ENCODE measurements at regions not wholly inside any gene's neighbourhood (a gene's known extent, or its start where the extent isn't known, plus 50 kb on each side); places are given as distances from the start of the nearest gene placed in this dataset.

- no peak for TF ChIP-seq POLR2A (IDR thresholded peaks at IDR 0.05)
- TF ChIP-seq, protein P1, sequence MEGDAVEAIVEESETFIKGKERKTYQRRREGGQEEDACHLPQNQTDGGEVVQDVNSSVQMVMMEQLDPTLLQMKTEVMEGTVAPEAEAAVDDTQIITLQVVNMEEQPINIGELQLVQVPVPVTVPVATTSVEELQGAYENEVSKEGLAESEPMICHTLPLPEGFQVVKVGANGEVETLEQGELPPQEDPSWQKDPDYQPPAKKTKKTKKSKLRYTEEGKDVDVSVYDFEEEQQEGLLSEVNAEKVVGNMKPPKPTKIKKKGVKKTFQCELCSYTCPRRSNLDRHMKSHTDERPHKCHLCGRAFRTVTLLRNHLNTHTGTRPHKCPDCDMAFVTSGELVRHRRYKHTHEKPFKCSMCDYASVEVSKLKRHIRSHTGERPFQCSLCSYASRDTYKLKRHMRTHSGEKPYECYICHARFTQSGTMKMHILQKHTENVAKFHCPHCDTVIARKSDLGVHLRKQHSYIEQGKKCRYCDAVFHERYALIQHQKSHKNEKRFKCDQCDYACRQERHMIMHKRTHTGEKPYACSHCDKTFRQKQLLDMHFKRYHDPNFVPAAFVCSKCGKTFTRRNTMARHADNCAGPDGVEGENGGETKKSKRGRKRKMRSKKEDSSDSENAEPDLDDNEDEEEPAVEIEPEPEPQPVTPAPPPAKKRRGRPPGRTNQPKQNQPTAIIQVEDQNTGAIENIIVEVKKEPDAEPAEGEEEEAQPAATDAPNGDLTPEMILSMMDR (IDR thresholded peaks at IDR 0.05) = no peak
Measured at GRCh38 chr14:36418937-36419336, 98.5 kb upstream of the MBIP start.

Data from testis (tissue), 2 donors.